ENCODE measurements at regions not wholly inside any gene's neighbourhood (a gene's known extent, or its start where the extent isn't known, plus 50 kb on each side); places are given as distances from the start of the nearest gene placed in this dataset.

- no peak overlapping the region for H3K4me3 ChIP-seq (ENCODE audit: low read length)
- no peaks in the 10 kb centered on the region for H3K9me2 ChIP-seq (replicated peaks; ENCODE audit: insufficient read depth, low read length)
- no peak for DNase-seq
- no peak overlapping the region for H3K4me2 ChIP-seq (ENCODE audit: low read depth, low read length)
- no peaks in the 10 kb centered on the region for H3K27me3 ChIP-seq (replicated peaks; ENCODE audit: insufficient read depth, low read length)
- no peaks in the 10 kb centered on the region for H3F3A ChIP-seq (ENCODE audit: insufficient read depth, low read length)
- H3K4me1 ChIP-seq (ENCODE audit: low read length), result no peaks in the 10 kb centered on the region
- no peak for TF ChIP-seq EZH2phosphoT487 (IDR thresholded peaks at IDR 0.05; ENCODE audit: low read length)
- no peak for TF ChIP-seq EZH2 (optimal IDR thresholded peaks at IDR 0.05; ENCODE audit: low read depth, low read length)
- TF ChIP-seq, protein P1, sequence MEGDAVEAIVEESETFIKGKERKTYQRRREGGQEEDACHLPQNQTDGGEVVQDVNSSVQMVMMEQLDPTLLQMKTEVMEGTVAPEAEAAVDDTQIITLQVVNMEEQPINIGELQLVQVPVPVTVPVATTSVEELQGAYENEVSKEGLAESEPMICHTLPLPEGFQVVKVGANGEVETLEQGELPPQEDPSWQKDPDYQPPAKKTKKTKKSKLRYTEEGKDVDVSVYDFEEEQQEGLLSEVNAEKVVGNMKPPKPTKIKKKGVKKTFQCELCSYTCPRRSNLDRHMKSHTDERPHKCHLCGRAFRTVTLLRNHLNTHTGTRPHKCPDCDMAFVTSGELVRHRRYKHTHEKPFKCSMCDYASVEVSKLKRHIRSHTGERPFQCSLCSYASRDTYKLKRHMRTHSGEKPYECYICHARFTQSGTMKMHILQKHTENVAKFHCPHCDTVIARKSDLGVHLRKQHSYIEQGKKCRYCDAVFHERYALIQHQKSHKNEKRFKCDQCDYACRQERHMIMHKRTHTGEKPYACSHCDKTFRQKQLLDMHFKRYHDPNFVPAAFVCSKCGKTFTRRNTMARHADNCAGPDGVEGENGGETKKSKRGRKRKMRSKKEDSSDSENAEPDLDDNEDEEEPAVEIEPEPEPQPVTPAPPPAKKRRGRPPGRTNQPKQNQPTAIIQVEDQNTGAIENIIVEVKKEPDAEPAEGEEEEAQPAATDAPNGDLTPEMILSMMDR (IDR thresholded peaks at IDR 0.05; ENCODE audit: low read length), result no peak
- H3K9me3 ChIP-seq (replicated peaks; ENCODE audit: insufficient read depth, low read length), result no peaks in the 10 kb centered on the region
- no peak overlapping the region for H3K27ac ChIP-seq (ENCODE audit: low read length)
- no peaks in the 10 kb centered on the region for H3K36me3 ChIP-seq (replicated peaks; ENCODE audit: insufficient read depth, low read length)
- H2AFZ ChIP-seq (ENCODE audit: low read length), result no peak overlapping the region
- no peaks in the 10 kb centered on the region for H3K79me2 ChIP-seq (ENCODE audit: low read length)
- no peak overlapping the region for H3K9ac ChIP-seq (ENCODE audit: low read length)
- H4K20me1 ChIP-seq (ENCODE audit: insufficient read depth, low read length), result no peaks in the 10 kb centered on the region
These were observed 60.2 kb upstream of the SYTL5 start for GRCh38 chrX:37946197-37946596.

- Histone ChIP-seq H3K9ac (ENCODE audit: low read length) (no peak overlapping the region), H3K9me3 (replicated peaks; ENCODE audit: insufficient read depth, low read length) (no peaks in the 10 kb centered on the region), H3K79me2 (ENCODE audit: low read length) (no peaks in the 10 kb centered on the region), H3K4me3 (ENCODE audit: low read length) (no peak overlapping the region), H3K4me1 (ENCODE audit: low read length) (no peaks in the 10 kb centered on the region), H3K27ac (ENCODE audit: low read length) (no peak overlapping the region), H3K9me2 (replicated peaks; ENCODE audit: insufficient read depth, low read length) (no peaks in the 10 kb centered on the region), H3K36me3 (replicated peaks; ENCODE audit: insufficient read depth, low read length) (no peaks in the 10 kb centered on the region), H3F3A (ENCODE audit: insufficient read depth, low read length) (no peaks in the 10 kb centered on the region), H3K4me2 (ENCODE audit: low read depth, low read length) (no peak overlapping the region), H4K20me1 (ENCODE audit: insufficient read depth, low read length) (no peaks in the 10 kb centered on the region), H3K27me3 (replicated peaks; ENCODE audit: insufficient read depth, low read length) (no peaks in the 10 kb centered on the region), H2AFZ (ENCODE audit: low read length) (no peak overlapping the region)
- no peak for TF ChIP-seq EZH2 (optimal IDR thresholded peaks at IDR 0.05; ENCODE audit: low read depth, low read length)
- TF ChIP-seq, protein P1 (IDR thresholded peaks at IDR 0.05; ENCODE audit: low read length), result no peak
- no peak for TF ChIP-seq EZH2phosphoT487 (IDR thresholded peaks at IDR 0.05; ENCODE audit: low read length)
- no peak for DNase-seq
These were observed 51.1 kb upstream of the SYTL5 start for GRCh38 chrX:37955273-37955672.

- Histone ChIP-seq H3K4me2 (ENCODE audit: low read depth, low read length) (no peak overlapping the region), H2AFZ (ENCODE audit: low read length) (no peak overlapping the region), H4K20me1 (ENCODE audit: insufficient read depth, low read length) (no peaks in the 10 kb centered on the region), H3K4me1 (ENCODE audit: low read length) (no peaks in the 10 kb centered on the region), H3F3A (ENCODE audit: insufficient read depth, low read length) (no peaks in the 10 kb centered on the region), H3K9me3 (replicated peaks; ENCODE audit: insufficient read depth, low read length) (no peaks in the 10 kb centered on the region), H3K79me2 (ENCODE audit: low read length) (no peaks in the 10 kb centered on the region), H3K9ac (ENCODE audit: low read length) (no peak overlapping the region), H3K27me3 (replicated peaks; ENCODE audit: insufficient read depth, low read length) (no peaks in the 10 kb centered on the region), H3K36me3 (replicated peaks; ENCODE audit: insufficient read depth, low read length) (no peaks in the 10 kb centered on the region), H3K9me2 (replicated peaks; ENCODE audit: insufficient read depth, low read length) (no peaks in the 10 kb centered on the region), H3K4me3 (ENCODE audit: low read length) (no peak overlapping the region), H3K27ac (ENCODE audit: low read length) (no peak overlapping the region)
- no peak for DNase-seq
- TF ChIP-seq, protein P1 (IDR thresholded peaks at IDR 0.05; ENCODE audit: low read length), result no peak
- TF ChIP-seq EZH2 (optimal IDR thresholded peaks at IDR 0.05; ENCODE audit: low read depth, low read length) (no peak), EZH2phosphoT487 (IDR thresholded peaks at IDR 0.05; ENCODE audit: low read length) (no peak)
These were observed 50.1 kb upstream of the SYTL5 start for GRCh38 chrX:37956223-37956622.

All from MM.1S (cell line).